CMK (cell line): ENCODE measurements at regions not wholly inside any gene's neighbourhood (a gene's known extent, or its start where the extent isn't known, plus 50 kb on each side); places are given as distances from the start of the nearest gene placed in this dataset.

Experiments used
- DNase-seq: peaks from one replicate; pipeline ENCODE4 v3.0.0-alpha.2; 2010; ENCODE audit warnings: low read depth

- no peak for DNase-seq
These were observed 218.9 kb upstream of the LYZL1 start for GRCh38 chr10:29069941-29070340.

GRCh38 chr10:29078919-29079318 is 210.0 kb upstream of the LYZL1 start:
- DNase-seq, result no peak

- DNase-seq, result no peak
These were observed 207.6 kb upstream of the LYZL1 start for GRCh38 chr10:29081231-29081630.

- DNase-seq, result no peak
These were observed 206.8 kb upstream of the LYZL1 start for GRCh38 chr10:29081951-29082685.

- no peak for DNase-seq
These were observed 205.8 kb upstream of the LYZL1 start for GRCh38 chr10:29083096-29083495.

GRCh38 chr10:29084681-29085307 is 204.1 kb upstream of the LYZL1 start:
- DNase-seq, result no peak

GRCh38 chr10:29089091-29089490 is 199.8 kb upstream of the LYZL1 start:
- no peak for DNase-seq

- DNase-seq, result peak; percentile 18
These were observed 192.5 kb upstream of the LYZL1 start for GRCh38 chr10:29096303-29096824.

GRCh38 chr10:29098423-29098822 is 190.4 kb upstream of the LYZL1 start:
- no peak for DNase-seq

GRCh38 chr10:29099001-29099400 is 189.9 kb upstream of the LYZL1 start:
- no peak for DNase-seq

GRCh38 chr10:29099415-29099814 is 189.5 kb upstream of the LYZL1 start:
- no peak for DNase-seq

GRCh38 chr10:29100505-29100904 is 188.4 kb upstream of the LYZL1 start:
- no peak for DNase-seq

- DNase-seq, result no peak
These were observed 186.6 kb upstream of the LYZL1 start for GRCh38 chr10:29102233-29102632.

GRCh38 chr10:29102636-29103035 is 186.2 kb upstream of the LYZL1 start:
- DNase-seq, result no peak

GRCh38 chr10:29104661-29105399 is 184.0 kb upstream of the LYZL1 start:
- no peak for DNase-seq

- no peak for DNase-seq
These were observed 183.2 kb upstream of the LYZL1 start for GRCh38 chr10:29105516-29106215.

GRCh38 chr10:29106287-29106686 is 182.6 kb upstream of the LYZL1 start:
- no peak for DNase-seq

GRCh38 chr10:29107866-29108498 is 180.9 kb upstream of the LYZL1 start:
- DNase-seq, result no peak

GRCh38 chr10:29109707-29110571 is 178.9 kb upstream of the LYZL1 start:
- no peak for DNase-seq

- no peak for DNase-seq
These were observed 175.8 kb upstream of the LYZL1 start for GRCh38 chr10:29112827-29113615.
